GM12878 (cell line): ENCODE measurements at regions not wholly inside any gene's neighbourhood (a gene's known extent, or its start where the extent isn't known, plus 50 kb on each side); places are given as distances from the start of the nearest gene placed in this dataset.

Experiments
- ATAC-seq: fragments of 200-7000 bp; cut with Tn5 transposase; 3 replicates; pipeline ENCODE4 v1.9.1; 2020; ENCODE audit warnings: mild to moderate bottlenecking, moderate library complexity
- BruUV-seq: library from RNA; stranded (reverse); fragments of 400-500 nt; replicated peaks from 2 replicates; lab custom pipeline; 2021; lab: Mats Ljungman, UMichigan
- CTCF ChIA-PET: fragments of 300-600 bp; sonication (Branson Sonifier 250); formaldehyde crosslinking; extraction: SDS; loops from one replicate; lab custom pipeline; 2021; ENCODE audit warnings: inconsistent platforms; lab: Yijun Ruan, JAX
- POLR2A ChIA-PET: fragments of 350-600 bp; formaldehyde crosslinking; extraction: SDS; loops from one replicate; lab custom pipeline; 2021; ENCODE audit warnings: inconsistent platforms; lab: Charles Lee
- RAD21 ChIA-PET: fragments of 300-600 bp; sonication (Branson Sonifier 250); formaldehyde crosslinking; loops from one replicate; lab custom pipeline; 2023; ENCODE audit warnings: antibody characterized with exemption; ENCODE audit not compliant: unreplicated experiment; lab: Charles Lee
- SMC1A ChIA-PET: fragments of 300-600 bp; sonication (Branson Sonifier 250); formaldehyde crosslinking; loops from one replicate; lab custom pipeline; 2023; ENCODE audit not compliant: unreplicated experiment, uncharacterized antibody; lab: Charles Lee
- DNase-seq: peaks from one replicate; pipeline ENCODE4 v3.0.0-alpha.2; 2011; ENCODE audit warnings: low read depth, low spot score
- FAIRE-seq: peaks from 3 replicates; lab custom pipeline; 2011; peaks lifted over from hg19 to GRCh38; lab: Jason Lieb, UNC
- H2AFZ ChIP-seq: 2 replicates; pipeline ENCODE4 v1.6.0; 2011; ENCODE audit warnings: low read depth, low read length, control low read depth; ENCODE audit not compliant: control insufficient read depth
- H3K27ac ChIP-seq: 2 replicates; pipeline ENCODE4 v1.5.1; 2011; ENCODE audit warnings: control low read depth; ENCODE audit not compliant: control insufficient read depth, insufficient read depth
- H3K27me3 ChIP-seq, 2 experiments: replicated peaks in 1 of 2; 2 replicates each; pipeline versions ENCODE4 v1.6.0 to v1.6.1; 2011; ENCODE audit warnings: low read length in 1 of 2; ENCODE audit not compliant: control insufficient read depth in 2 of 2, insufficient read depth in 2 of 2
- H3K36me3 ChIP-seq, 2 experiments: 2 replicates each; pipeline ENCODE4 v1.5.1; 2011; ENCODE audit warnings: low read length in 1 of 2; ENCODE audit not compliant: control insufficient read depth in 2 of 2, insufficient read depth in 2 of 2
- H3K4me1 ChIP-seq: 2 replicates; pipeline ENCODE4 v1.6.1; 2011; ENCODE audit warnings: mild to moderate bottlenecking, low read length, moderate library complexity, mixed read lengths; ENCODE audit not compliant: control insufficient read depth, insufficient read depth
- H3K4me2 ChIP-seq: 2 replicates; pipeline ENCODE4 v1.6.0; 2011; ENCODE audit warnings: control low read depth; ENCODE audit not compliant: control insufficient read depth, insufficient read depth
- H3K4me3 ChIP-seq: fragments of 200-600 bp; sonication (generic); 2 replicates; pipeline ENCODE4 v1.5.1; 2016
- H3K79me2 ChIP-seq: 2 replicates; pipeline ENCODE4 v1.6.0; 2011; ENCODE audit warnings: low read length; ENCODE audit not compliant: control insufficient read depth, insufficient read depth
- H3K9ac ChIP-seq: 2 replicates; pipeline ENCODE4 v1.8.0; 2011; ENCODE audit warnings: low read length, control low read depth, mixed read lengths; ENCODE audit not compliant: control insufficient read depth, insufficient read depth
- H3K9me3 ChIP-seq: replicated peaks from 3 replicates; pipeline ENCODE4 v1.5.1; 2011; ENCODE audit warnings: mild to moderate bottlenecking, low read length; ENCODE audit not compliant: control insufficient read depth, insufficient read depth
- H4K20me1 ChIP-seq: 2 replicates; pipeline ENCODE4 v1.6.0; 2011; ENCODE audit not compliant: control insufficient read depth, insufficient read depth
- CEBPB ChIP-seq, 2 experiments: fragments of 150-350 bp in 1 of 2; IDR thresholded peaks; 2 replicates each; pipeline ENCODE4 v1.6.1; 2012 to 2014; ENCODE audit warnings: low read depth in 2 of 2, low read length in 2 of 2, borderline replicate concordance in 1 of 2, inconsistent platforms in 1 of 2
- CUX1 ChIP-seq: IDR thresholded peaks from 2 replicates; pipeline ENCODE4 v1.6.1; 2012; ENCODE audit warnings: improper control_type of control experiment, low read depth, low read length; ENCODE audit not compliant: insufficient replicate concordance
- ELK1 ChIP-seq: IDR thresholded peaks from 2 replicates; pipeline ENCODE4 v1.6.1; 2012; ENCODE audit warnings: low read depth, low read length, improper control_type of control experiment
- ESRRA ChIP-seq: IDR thresholded peaks from 2 replicates; pipeline ENCODE4 v1.6.1; 2012; ENCODE audit warnings: mild to moderate bottlenecking, low read length, improper control_type of control experiment
- EZH2 ChIP-seq: IDR thresholded peaks from 2 replicates; pipeline ENCODE4 v1.6.1; 2012; ENCODE audit warnings: low read depth, mild to moderate bottlenecking, control low read depth, inconsistent platforms, low read length, borderline replicate concordance; ENCODE audit not compliant: control insufficient read depth
- JUND ChIP-seq: IDR thresholded peaks from 2 replicates; pipeline ENCODE4 v1.6.1; 2012; ENCODE audit warnings: low read depth, mild to moderate bottlenecking, low read length, improper control_type of control experiment, moderate library complexity
- MXI1 ChIP-seq: fragments of 150-350 bp; IDR thresholded peaks from 2 replicates; pipeline ENCODE4 v1.6.1; 2011; ENCODE audit warnings: low read depth, mild to moderate bottlenecking, inconsistent platforms, low read length, improper control_type of control experiment
- PAX5 ChIP-seq: IDR thresholded peaks from 2 replicates; pipeline ENCODE4 v1.6.1; 2011; ENCODE audit warnings: low read depth, low read length, borderline replicate concordance
- POU2F2 ChIP-seq: IDR thresholded peaks from 3 replicates; pipeline ENCODE4 v1.6.1; 2011; ENCODE audit warnings: low read depth, mild to moderate bottlenecking, low read length, borderline replicate concordance
- RBBP5 ChIP-seq: fragments of 200-600 bp; sonication (generic); conservative IDR thresholded peaks from 2 replicates; pipeline ENCODE4 v1.6.1; 2016
- SUPT20H ChIP-seq: IDR thresholded peaks from 2 replicates; pipeline ENCODE4 v1.6.1; 2011; ENCODE audit warnings: low read depth, mild to moderate bottlenecking, low read length, moderate library complexity, borderline replicate concordance; ENCODE audit not compliant: control insufficient read depth
- TAF1 ChIP-seq: IDR thresholded peaks from 2 replicates; pipeline ENCODE4 v1.6.1; 2011; ENCODE audit warnings: mild to moderate bottlenecking, low read depth, low read length, borderline replicate concordance
- ZBTB4 ChIP-seq: fragments of 450-650 bp; formaldehyde crosslinking; IDR thresholded peaks from 2 replicates; pipeline ENCODE4 v1.4.0; 2022; ENCODE audit warnings: mild to moderate bottlenecking, moderate library complexity
- ZNF622 ChIP-seq: fragments of 450-650 bp; IDR thresholded peaks from 2 replicates; pipeline ENCODE4 v1.6.1; 2017; ENCODE audit warnings: mild to moderate bottlenecking, inconsistent platforms
- WGBS: methylation state at CpG from one replicate; pipeline ENCODE4 v1.1.6; 2016; ENCODE audit warnings: low lambda C conversion rate; ENCODE audit not compliant: insufficient replicate concordance, insufficient coverage; ENCODE audit errors: missing lambda C conversion rate; 5-methylcytosine and 5-hydroxymethylcytosine counted together
- in situ Hi-C: fragments of 300-500 bp; cut with MboI; formaldehyde crosslinking; loops from 9 replicates; pipeline ENCODE4 v1.14.3; 2018; ENCODE audit warnings: mixed read lengths
- intact Hi-C: fragments of 100-400 bp; cut with micrococcal nuclease; formaldehyde crosslinking; loops from one replicate; pipeline ENCODE4 v1.14.2; 2022; ENCODE audit not compliant: unreplicated experiment

GRCh38 chr3:30199855-30200254 lies 406.5 kb upstream of the TGFBR2 start:
- no peak overlapping the region for H3K27ac ChIP-seq
- POLR2A ChIA-PET = no interaction called here
- CTCF ChIA-PET = interaction anchor here (0.7 to 5.2 kb wide), 29 partner anchors 9 to 1723 kb away, joined by 3 to 86 read pairs (median 6); no protein-coding TSS in a partner anchor
- TF ChIP-seq SUPT20H (no peak), ESRRA (no peak), ZNF622 (no peak), CUX1 (no peak), TAF1 (no peak), ELK1 (no peak), MXI1 (no peak), CEBPB (IDR thresholded peaks at IDR 0.05; ENCODE audit: borderline replicate concordance in 1 of 2, low read depth in 2 of 2, low read length in 2 of 2) (no peak), PAX5 (no peak), JUND (no peak), POU2F2 (no peak), ZBTB4 (CRISPR knock-in tag) (no peak), EZH2 (no peak), RBBP5 (no peak)

More at GRCh38 chr3:30199855-30200254, 406.5 kb upstream of the TGFBR2 start:
- ATAC-seq (no peak), FAIRE-seq (no peak), DNase-seq (no peak)
- ChIA-PET RAD21 (interaction anchor here (1.0 to 3.7 kb wide), 5 partner anchors 157 to 493 kb away, joined by 4 to 34 read pairs (median 25); no protein-coding TSS in a partner anchor), SMC1A (interaction anchor here (1.0 to 4.0 kb wide), 7 partner anchors 10 to 1055 kb away, joined by 3 to 31 read pairs (median 6); no protein-coding TSS in a partner anchor)
- Histone ChIP-seq H3K9me3 (no peaks in the 10 kb centered on the region), H3K4me3 (no peak overlapping the region), H3K4me1 (no peaks in the 10 kb centered on the region), H3K79me2 (no peaks in the 10 kb centered on the region), H3K9ac (no peak overlapping the region), H3K36me3 (no peaks in the 10 kb centered on the region), H2AFZ (no peak overlapping the region), H4K20me1 (no peaks in the 10 kb centered on the region), H3K27me3 (no peaks in the 10 kb centered on the region; a peak in 1 of 4 replicates), H3K4me2 (no peak overlapping the region)
- BruUV-seq = no TSS peak
- 83% methylated on average over 3 of the region's 3 CpGs for WGBS
- intact Hi-C loops = loop anchor here (1.0 to 5.0 kb wide), 7 partner anchors 87 to 1723 kb away; no protein-coding TSS in a partner anchor
- in situ Hi-C loops = loop anchor here (5.0 to 25.0 kb wide), 3 partner anchors 1288 to 1725 kb away; no protein-coding TSS in a partner anchor
